GM21529 (cell line): ENCODE measurements at regions not wholly inside any gene's neighbourhood (a gene's known extent, or its start where the extent isn't known, plus 50 kb on each side); places are given as distances from the start of the nearest gene placed in this dataset.
"Not testable (repeated sequence)": the region's sequence is repeated elsewhere in the genome, so short reads cannot be mapped to it uniquely, and the experiment has no call there.

Experiments used
- ATAC-seq: cut with Tn5 transposase; IDR thresholded peaks from one replicate; pipeline ENCODE4 v1.9.1; 2021; ENCODE audit not compliant: unreplicated experiment

GRCh38 chr9:73976424-73976823 is 520.7 kb upstream of the RORB start:
- ATAC-seq = not testable (repeated sequence)

- no peak for ATAC-seq
Measured at GRCh38 chr9:73979894-73980264, 517.3 kb upstream of the RORB start.

GRCh38 chr9:73980754-73981153 is 516.4 kb upstream of the RORB start:
- no peak for ATAC-seq

- ATAC-seq = no peak
Measured at GRCh38 chr9:73981405-73981804, 515.7 kb upstream of the RORB start.

- ATAC-seq = no peak
Measured at GRCh38 chr9:73995836-73996235, 501.3 kb upstream of the RORB start.

- no peak for ATAC-seq
Measured at GRCh38 chr9:73996844-73997243, 500.3 kb upstream of the RORB start.

GRCh38 chr9:74001382-74001781 is 495.8 kb upstream of the RORB start:
- no peak for ATAC-seq

- no peak for ATAC-seq
Measured at GRCh38 chr9:74006935-74007334, 490.2 kb upstream of the RORB start.

- no peak for ATAC-seq
Measured at GRCh38 chr9:74007833-74008232, 489.3 kb upstream of the RORB start.

GRCh38 chr9:74016004-74016403 is 481.1 kb upstream of the RORB start:
- ATAC-seq = no peak

- ATAC-seq = no peak
Measured at GRCh38 chr9:74025402-74025925, 471.7 kb upstream of the RORB start.

- ATAC-seq = no peak
Measured at GRCh38 chr9:74032421-74032820, 464.7 kb upstream of the RORB start.

- ATAC-seq = no peak
Measured at GRCh38 chr9:74035786-74036185, 461.3 kb upstream of the RORB start.

GRCh38 chr9:74036549-74037231 is 460.4 kb upstream of the RORB start:
- ATAC-seq = no peak

- ATAC-seq = no peak
Measured at GRCh38 chr9:74037274-74037673, 459.9 kb upstream of the RORB start.

- ATAC-seq = no peak
Measured at GRCh38 chr9:74041588-74041987, 455.5 kb upstream of the RORB start.

- ATAC-seq = no peak
Measured at GRCh38 chr9:74044844-74045243, 452.3 kb upstream of the RORB start.

- ATAC-seq = no peak
Measured at GRCh38 chr9:74056023-74056422, 441.1 kb upstream of the RORB start.

- ATAC-seq = not testable (repeated sequence)
Measured at GRCh38 chr9:74057051-74057450, 440.1 kb upstream of the RORB start.

- ATAC-seq = no peak
Measured at GRCh38 chr9:74064702-74065101, 432.4 kb upstream of the RORB start.

- ATAC-seq = no peak
Measured at GRCh38 chr9:74066128-74066527, 431.0 kb upstream of the RORB start.

- no peak for ATAC-seq
Measured at GRCh38 chr9:74066605-74067004, 430.5 kb upstream of the RORB start.

- no peak for ATAC-seq
Measured at GRCh38 chr9:74071502-74071901, 425.6 kb upstream of the RORB start.
